GM12865 (cell line): ENCODE measurements at regions not wholly inside any gene's neighbourhood (a gene's known extent, or its start where the extent isn't known, plus 50 kb on each side); places are given as distances from the start of the nearest gene placed in this dataset.
"Not testable (repeated sequence)": the region's sequence is repeated elsewhere in the genome, so short reads cannot be mapped to it uniquely, and the experiment has no call there.

Experiments
- DNase-seq: peaks from one replicate; pipeline ENCODE4 v3.0.0; 2010; ENCODE audit warnings: low read depth
- H3K4me3 ChIP-seq: 2 replicates; pipeline ENCODE4 v1.5.1; 2011; ENCODE audit warnings: mild to moderate bottlenecking, low read depth, low read length, control low read depth
- CTCF ChIP-seq: IDR thresholded peaks from 2 replicates; pipeline ENCODE4 v1.5.1; 2011; ENCODE audit warnings: low read length, control low read depth, low read depth, inconsistent platforms; ENCODE audit not compliant: insufficient read depth; ENCODE audit errors: missing control alignments

GRCh38 chr18:73101977-73102376 lies 234.2 kb upstream of the NETO1 start:
- TF ChIP-seq CTCF, result no peak
- no peak for DNase-seq

GRCh38 chr18:73101491-73101890 lies 233.7 kb upstream of the NETO1 start:
- not testable (repeated sequence) for DNase-seq, H3K4me3 ChIP-seq

More at GRCh38 chr18:73101977-73102376, 234.2 kb upstream of the NETO1 start:
- no peak overlapping the region for H3K4me3 ChIP-seq

- DNase-seq, result no peak
- no peak for TF ChIP-seq CTCF
- no peak overlapping the region for H3K4me3 ChIP-seq
Measured at GRCh38 chr18:73099759-73100158, 232.0 kb upstream of the NETO1 start.

- TF ChIP-seq CTCF, result no peak
- H3K4me3 ChIP-seq, result no peak overlapping the region
- no peak for DNase-seq
Measured at GRCh38 chr18:73093687-73094250, 226.0 kb upstream of the NETO1 start.

GRCh38 chr18:73088445-73088844 lies 220.7 kb upstream of the NETO1 start:
- H3K4me3 ChIP-seq, result no peak overlapping the region
- no peak for DNase-seq
- TF ChIP-seq CTCF, result no peak

GRCh38 chr18:73087282-73087977 lies 219.6 kb upstream of the NETO1 start:
- no peak for TF ChIP-seq CTCF
- H3K4me3 ChIP-seq, result no peak overlapping the region
- no peak for DNase-seq

- H3K4me3 ChIP-seq, result no peak overlapping the region
- TF ChIP-seq CTCF, result no peak
- no peak for DNase-seq
Measured at GRCh38 chr18:73079920-73080319, 212.1 kb upstream of the NETO1 start.
